DMS53 treated with DMSO at 0.1 percent for 48 hours (cell line): ENCODE measurements at regions not wholly inside any gene's neighbourhood (a gene's known extent, or its start where the extent isn't known, plus 50 kb on each side); places are given as distances from the start of the nearest gene placed in this dataset.
A peak's percentile ranks its signal among the peaks of the same experiment; 100 is the strongest.
"Not testable (repeated sequence)": the region's sequence is repeated elsewhere in the genome, so short reads cannot be mapped to it uniquely, and the experiment has no call there.

Experiments
- DNase-seq: peaks from one replicate; lab custom pipeline; 2025; ENCODE audit not compliant: unreplicated experiment; lab: John Stamatoyannopoulos, UW

GRCh38 chr6:4274382-4275082 lies 139.2 kb upstream of the ECI2 start:
- no peak for DNase-seq

GRCh38 chr6:4272996-4273395 lies 137.6 kb upstream of the ECI2 start:
- DNase-seq, result no peak

DNA sequence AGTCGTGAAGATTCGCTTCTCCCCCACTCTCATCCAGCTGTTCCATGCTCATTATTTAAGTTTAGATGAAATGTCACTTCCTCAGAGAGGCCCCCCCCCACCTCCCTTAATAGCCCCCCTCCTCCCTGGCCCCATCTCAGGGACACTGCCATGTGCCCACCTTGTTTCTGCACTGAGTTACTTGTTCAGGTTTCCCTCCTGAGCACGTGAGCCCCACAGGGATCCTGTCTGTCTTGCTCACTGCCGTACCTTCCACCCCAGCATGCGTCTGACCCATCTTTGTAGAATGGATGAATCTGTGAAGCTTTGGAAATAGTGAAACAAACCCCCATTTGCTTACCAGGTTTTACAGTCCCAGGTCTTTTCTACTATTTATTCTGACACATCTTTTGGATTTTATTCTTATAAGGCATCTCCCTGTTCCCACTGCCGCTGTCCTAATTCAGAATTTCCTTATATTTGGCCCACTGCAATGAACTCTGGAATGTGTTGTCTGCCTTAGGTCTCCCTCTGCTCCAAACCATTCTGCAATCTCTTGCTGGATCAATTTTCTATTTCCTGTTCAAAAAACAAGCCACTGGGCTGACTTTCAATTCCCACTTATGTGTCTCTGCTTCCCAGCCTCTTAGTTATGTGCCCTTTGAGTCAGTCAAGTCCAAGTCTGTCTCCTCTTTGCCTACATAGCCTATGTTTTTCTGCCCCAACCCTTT lies 136.5 kb upstream of the ECI2 start:
- no peak for DNase-seq

DNA sequence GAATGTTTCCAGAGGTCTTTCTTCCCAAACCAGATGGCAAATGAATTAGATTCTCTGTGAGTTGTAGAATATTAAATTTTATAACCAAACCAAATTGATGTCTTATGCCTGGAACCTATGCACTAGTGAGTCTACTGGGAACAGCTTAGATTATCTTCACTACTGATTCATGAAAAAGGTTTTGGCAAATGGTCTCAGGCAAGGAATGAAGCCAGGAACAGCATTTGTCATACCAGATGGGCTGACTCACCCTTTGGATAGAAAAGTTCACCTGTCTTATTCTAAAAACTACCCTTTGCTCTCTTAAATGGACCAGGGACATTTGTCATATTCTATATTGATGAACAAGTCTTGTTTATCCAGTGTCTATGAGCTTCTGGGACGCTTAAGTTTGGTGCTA lies 135.4 kb upstream of the ECI2 start:
- no peak for DNase-seq

DNA sequence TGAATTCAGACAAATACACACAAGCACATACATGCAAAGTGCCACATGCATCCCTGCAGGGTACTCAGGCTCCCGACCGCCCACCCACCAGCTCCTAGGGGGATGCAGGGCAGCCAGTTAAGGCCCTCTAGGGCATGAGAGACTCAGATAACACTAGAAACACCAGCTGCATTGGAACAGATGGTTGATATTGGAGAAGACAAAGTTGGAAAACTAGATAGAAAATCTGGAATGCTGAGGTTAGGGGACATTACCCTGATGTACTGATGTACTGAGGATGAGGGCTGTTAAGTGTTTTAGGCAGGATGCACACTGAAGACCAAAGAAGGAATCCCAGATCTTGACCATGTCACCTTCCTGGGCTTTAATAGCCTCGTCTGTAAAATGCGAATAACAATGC lies 134.6 kb upstream of the ECI2 start:
- no peak for DNase-seq

DNA sequence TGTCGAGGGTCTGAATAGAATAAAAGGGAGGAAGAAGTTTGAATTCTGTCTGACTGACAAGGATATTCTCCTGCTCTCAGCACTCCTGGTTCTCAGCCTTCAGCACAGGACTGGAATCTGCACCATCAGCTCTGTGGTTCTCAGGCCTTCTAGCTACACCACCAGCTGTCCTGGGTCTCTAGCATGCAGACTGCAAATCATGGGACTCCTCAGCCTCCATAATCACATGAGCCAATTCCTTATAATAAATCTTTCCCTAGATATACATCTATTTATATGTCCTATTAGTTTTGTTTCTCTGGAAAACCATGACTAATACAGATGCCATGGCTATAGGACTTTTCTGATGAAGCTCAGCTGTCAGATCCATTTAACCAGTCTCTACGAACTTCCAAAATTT lies 132.8 kb upstream of the ECI2 start:
- no peak for DNase-seq

GRCh38 chr6:4265740-4266139 lies 130.4 kb upstream of the ECI2 start:
- no peak for DNase-seq

GRCh38 chr6:4264601-4265000 lies 129.2 kb upstream of the ECI2 start:
- no peak for DNase-seq

- DNase-seq, result no peak
Measured at GRCh38 chr6:4264081-4264480, 128.7 kb upstream of the ECI2 start.

GRCh38 chr6:4262526-4262925 lies 127.2 kb upstream of the ECI2 start:
- no peak for DNase-seq

- no peak for DNase-seq
Measured at GRCh38 chr6:4259391-4259790, 124.0 kb upstream of the ECI2 start.

DNA sequence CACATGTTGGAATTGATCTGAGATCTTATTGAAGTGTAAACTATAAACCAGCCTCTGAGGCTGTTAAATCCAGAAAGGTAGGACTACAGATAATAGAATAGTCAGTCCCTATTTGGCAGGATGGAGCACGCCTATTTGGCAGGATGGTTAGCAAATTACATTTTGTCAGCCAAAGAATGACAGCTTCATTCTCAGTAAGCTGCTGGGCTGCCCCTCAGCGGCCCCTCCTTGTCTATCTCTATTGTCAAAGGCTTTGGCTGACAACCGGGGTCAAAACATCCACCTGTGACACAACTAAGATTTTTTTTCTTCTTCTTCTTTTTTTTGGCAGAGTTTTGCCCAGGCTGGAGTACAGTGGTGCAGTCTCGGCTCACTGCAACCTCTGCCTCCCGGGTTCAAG lies 123.4 kb upstream of the ECI2 start:
- DNase-seq, result no peak

DNA sequence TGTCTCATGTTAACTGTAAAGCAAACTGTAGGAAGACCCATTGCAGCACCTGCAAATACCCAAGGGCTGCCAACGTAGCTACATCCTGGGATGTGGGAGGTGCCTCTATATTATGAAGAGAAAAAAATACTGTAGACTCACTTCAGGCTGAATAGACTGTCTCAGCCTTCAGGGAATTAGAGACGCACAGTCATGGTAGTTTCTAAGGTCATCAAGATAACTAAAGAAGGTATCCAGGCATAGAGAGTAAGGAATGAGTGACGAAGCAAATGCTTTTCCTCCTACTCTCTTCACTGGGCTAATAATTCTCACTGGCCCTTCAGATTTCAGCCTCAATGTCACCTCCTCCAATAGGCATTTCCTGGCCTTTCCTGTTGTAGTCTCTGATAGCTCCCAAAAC lies 121.6 kb upstream of the ECI2 start:
- DNase-seq, result no peak

DNA sequence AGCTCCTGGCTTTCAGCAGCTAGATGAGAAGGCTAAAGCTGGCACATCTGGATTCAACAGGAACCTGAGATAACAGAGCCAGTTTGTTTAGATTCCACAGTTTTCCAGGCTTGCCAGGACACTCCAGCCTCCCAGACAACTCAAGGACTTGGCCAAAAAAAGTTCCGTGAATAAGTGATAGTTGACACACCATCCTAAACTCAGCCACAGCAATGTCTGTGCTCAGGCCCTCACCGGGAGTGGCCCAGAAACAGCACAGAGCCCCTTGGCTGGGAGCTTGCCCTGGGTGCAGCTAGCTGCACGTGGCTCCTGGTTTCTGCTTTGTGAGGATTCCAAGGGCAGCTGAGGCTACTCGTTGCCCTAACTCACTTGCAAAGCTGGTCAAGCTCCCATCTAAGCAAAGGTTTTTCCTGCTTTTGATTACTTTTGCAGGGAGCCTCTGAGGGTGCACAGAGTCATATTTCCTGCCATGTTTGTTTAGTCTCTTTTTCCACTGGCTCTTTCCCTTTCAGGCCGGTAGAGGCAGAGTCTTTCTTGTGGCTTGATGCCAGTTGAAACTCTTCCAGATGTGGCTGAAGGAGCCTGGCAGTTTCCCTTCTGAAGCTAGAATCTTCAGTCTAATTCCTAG lies 118.3 kb upstream of the ECI2 start:
- peak; percentile 37 for DNase-seq

DNA sequence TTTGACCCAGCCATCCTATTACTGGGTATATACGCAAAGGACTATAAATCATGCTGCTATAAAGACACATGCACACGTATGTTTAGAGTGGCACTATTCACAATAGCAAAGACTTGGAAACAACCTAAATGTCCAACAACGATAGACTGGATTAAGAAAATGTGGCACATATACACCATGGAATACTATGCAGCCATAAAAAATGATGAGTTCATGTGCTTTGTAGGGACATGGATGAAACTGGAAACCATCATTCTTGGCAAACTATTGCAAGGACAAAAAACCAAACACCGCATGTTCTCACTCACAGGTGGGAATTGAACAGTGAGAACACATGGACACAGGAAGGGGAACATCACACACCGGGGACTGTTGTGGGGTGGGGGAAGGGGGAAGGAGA lies 117.1 kb upstream of the ECI2 start:
- not testable (repeated sequence) for DNase-seq

DNA sequence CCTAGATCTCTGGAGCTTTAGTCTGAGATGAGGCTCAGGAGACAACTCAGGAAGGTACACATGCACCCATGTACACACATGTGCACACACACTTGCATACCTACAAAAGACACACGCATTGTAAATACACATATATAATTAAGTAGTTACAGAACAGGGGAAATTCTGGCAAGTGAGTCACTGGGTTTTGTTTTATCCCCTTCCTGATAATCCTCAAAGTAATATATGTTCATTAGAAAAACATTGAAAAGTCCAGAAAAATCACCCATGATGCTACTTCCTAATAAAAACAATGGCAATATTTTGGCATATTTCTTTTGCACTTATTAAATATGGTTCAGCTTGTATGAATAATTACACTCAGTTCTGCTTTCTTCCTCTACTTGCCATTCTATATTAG lies 115.3 kb upstream of the ECI2 start:
- no peak for DNase-seq

DNA sequence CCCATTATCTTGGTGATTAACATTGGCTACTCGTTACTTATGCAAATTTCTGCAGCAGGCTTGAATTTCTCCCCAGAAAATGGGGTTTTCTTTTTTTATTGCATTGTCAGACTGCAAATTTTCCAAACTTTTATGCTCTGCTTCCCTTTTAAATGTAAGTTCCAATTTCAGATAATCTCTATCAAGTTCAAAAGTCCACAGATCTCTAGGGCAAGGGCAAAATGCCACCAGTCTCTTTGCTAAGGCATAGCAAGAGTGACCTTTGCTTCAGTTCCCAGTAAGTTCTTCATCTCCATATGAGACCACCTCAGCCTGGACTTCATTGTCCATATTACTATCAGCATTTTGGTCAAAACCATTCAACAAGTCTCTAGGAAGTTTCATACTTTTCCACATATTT lies 108.5 kb upstream of the ECI2 start:
- not testable (repeated sequence) for DNase-seq

DNA sequence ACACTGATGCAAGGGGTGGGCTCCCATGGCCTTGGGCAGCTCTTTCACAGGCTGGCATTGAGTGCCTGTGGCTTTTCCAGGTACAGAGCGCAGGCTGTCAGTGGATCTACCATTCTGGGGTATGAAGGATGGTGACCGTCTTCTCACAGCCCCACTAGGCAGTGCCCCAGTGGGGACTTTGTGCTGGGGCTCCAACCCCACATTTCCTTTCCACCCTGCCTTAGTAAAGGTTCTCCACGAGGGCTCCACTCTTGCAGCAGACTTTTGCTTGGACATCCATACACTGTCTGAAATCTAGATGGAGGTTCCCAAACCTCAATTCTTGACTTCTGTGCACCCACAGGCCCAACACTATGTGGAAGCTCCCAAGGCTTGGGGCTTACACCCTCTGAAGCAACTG lies 107.9 kb upstream of the ECI2 start:
- no peak for DNase-seq

- DNase-seq, result no peak
Measured at GRCh38 chr6:4242601-4243000, 107.2 kb upstream of the ECI2 start.

DNA sequence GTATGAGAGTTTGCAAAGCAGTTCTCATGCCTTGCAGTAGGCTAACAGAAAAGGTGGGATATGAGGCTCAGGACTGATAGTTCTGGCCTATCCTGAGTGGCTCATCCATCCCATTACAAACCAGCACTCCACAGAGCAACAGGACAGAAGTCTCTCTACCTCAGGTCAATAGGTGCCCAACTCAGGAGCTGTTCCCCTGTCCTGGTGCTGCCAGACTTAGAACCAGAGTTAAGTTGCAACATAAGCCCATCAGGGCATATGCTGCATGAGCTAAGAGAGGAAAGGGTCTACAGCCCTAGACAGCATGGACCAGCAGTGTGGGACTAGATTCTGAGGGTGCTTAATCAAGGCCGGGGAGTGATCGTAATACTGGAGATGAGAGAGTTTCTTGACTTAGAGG lies 104.8 kb upstream of the ECI2 start:
- DNase-seq, result no peak

GRCh38 chr6:4225161-4225872 lies 89.9 kb upstream of the ECI2 start:
- DNase-seq, result peak; percentile 53
